GM15510 (cell line): ENCODE measurements at regions not wholly inside any gene's neighbourhood (a gene's known extent, or its start where the extent isn't known, plus 50 kb on each side); places are given as distances from the start of the nearest gene placed in this dataset.

Experiments used
- POLR2A ChIP-seq: IDR thresholded peaks from 3 replicates; pipeline ENCODE4 v1.6.1; 2011; ENCODE audit warnings: borderline replicate concordance; ENCODE audit not compliant: insufficient read length; ENCODE audit errors: extremely low read depth

DNA sequence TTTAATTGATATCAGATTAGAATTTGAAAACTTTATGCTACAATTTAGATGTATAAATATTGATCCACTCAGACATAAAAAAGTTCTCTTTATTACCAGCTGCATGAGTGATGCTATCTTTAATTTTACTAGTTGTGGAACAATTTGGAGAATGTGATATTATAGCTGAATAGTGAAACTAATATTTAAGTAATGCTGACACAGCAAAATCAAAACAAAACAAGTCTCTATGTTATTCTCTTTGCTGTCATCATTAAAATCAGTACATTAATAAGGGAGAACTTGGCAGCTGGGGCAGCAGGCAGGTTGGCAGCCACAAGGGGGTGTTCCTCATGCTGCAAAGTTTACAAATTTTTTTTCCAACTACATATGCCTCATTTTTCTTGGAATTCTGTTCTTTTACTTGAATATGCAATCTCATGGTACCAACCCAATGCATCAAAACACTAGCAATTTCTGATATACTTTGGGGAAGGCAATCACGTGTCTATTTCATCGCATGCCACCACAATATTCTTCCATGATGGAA is 585.3 kb downstream of the FGF9 start:
- no peak for TF ChIP-seq POLR2A

DNA sequence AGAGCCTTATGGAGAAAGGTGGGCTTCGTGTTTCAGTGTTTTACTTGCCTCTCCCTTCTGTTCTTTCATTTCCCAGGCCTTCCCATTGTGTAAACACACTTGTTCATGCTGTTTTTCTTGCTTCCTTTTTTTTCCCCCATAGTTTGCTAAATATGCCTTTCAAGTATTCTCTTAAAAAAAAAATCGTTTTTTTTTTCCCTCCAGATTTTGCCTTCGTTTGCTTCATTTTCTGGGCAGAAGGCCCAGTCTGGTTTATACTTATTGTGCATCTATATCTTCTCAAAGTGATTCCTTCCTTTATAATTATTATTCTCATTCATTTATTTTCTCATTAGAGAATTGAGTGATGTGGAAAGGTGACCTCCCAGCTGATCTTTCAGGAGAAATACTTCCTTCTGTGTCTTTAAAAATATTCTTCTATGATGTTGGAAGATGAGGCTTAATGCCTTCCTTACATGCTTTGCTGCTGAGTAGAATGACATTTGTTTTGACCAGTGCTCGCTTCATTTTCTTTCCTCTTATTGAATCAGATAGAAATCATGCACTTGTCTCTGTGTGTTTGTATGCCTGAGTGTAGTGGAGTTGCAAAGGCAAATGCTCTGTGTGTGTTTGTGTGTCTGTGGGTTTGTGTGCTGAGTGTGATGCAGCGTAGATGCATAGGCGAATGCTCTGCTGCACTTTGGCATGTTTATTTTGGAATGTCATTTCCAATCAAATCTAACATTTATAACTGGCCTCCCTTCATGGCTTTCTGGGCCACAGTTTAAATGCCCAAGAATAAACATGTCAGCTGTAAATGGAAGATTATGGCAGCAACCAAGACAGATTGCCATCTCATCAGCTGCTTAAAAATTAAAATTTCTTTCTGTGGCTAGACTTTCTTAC is 591.4 kb downstream of the FGF9 start:
- no peak for TF ChIP-seq POLR2A

DNA sequence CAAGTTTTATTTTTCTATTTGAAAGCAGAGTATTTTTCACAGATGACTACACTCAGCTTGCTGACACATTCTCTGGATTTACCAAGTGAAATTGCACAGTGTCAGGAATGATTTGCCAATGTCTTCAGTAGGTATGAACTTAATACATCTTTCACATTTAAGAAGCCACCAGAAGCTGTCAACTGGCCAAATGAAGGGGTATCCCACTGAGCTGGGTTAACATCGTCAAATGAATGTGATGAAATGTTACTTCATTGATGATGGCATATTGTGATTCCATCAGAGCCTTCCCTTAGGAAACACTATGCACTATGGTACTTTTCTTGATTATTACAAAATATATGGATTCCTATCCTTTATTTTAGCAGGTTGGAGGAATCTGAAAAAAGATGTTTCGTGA is 592.3 kb downstream of the FGF9 start:
- no peak for TF ChIP-seq POLR2A

- TF ChIP-seq POLR2A, result no peak
These were observed 594.7 kb downstream of the FGF9 start for GRCh38 chr13:22265563-22265962.

DNA sequence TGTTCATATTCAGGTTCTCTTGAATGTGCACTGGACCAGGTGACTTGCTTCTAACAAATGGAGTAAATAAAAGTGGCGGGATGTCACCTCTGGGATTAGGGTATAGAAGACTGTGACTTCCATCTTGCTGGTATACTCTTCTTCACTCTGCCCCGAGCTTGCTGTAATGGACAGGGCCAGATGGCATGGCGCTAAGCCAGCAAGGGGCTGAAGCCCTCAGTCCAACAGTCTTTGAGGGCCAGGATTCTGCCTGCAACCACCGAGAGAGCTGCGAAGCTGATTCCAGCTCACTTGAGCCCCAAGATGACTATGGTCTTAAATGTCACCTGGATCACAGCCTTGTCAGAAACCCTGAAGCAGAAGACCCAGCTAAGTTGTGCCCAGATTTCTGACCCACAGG is 600.0 kb downstream of the FGF9 start:
- TF ChIP-seq POLR2A, result no peak

DNA sequence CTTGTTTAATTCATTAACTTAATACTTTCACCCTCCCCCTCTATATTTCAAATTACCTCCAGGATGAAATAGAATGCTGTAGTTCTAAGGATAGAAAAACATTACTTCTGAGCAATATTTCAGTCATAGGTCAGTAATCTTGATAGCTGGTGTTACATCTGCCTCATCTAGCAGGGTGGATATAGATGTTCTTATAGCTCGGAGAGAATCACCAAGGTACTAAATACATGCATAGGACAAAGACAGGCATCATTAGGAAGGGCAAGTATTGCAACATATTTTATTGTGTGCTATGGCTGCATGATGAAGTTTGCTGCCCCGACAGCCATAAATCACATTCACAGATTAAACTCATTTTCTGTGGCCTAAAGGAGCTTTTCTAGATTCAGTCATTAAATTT is 601.0 kb downstream of the FGF9 start:
- TF ChIP-seq POLR2A, result no peak

GRCh38 chr13:22275393-22275792 is 604.5 kb downstream of the FGF9 start:
- no peak for TF ChIP-seq POLR2A

GRCh38 chr13:22276616-22277015 is 605.7 kb downstream of the FGF9 start:
- TF ChIP-seq POLR2A, result no peak

DNA sequence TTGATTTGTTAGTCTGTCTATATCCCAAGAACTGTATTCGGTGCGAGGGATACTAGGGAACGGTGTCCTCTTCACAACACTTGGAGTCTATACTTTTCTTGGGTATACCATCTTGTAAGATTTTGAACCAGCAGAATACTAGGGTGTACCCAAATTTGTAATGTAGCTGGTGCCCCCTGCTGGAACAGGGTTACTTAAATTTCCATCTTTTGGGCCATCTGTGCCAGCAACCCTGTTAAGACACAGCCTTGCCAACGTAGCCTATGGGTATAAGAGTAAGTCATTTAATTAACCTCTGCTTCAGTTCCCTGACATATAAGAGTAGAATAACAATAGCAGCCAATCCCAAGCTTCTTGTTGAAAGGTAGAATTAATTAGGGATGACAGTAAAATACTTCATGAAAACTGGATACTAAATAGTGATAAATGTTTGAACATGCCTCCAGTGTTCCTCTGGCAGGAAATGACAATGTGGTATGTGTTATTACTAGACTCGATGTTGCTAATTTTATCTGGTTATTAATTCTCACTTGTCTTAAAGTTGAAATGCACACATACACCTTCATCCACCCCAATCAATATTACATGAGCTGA is 607.6 kb downstream of the FGF9 start:
- TF ChIP-seq POLR2A, result no peak

DNA sequence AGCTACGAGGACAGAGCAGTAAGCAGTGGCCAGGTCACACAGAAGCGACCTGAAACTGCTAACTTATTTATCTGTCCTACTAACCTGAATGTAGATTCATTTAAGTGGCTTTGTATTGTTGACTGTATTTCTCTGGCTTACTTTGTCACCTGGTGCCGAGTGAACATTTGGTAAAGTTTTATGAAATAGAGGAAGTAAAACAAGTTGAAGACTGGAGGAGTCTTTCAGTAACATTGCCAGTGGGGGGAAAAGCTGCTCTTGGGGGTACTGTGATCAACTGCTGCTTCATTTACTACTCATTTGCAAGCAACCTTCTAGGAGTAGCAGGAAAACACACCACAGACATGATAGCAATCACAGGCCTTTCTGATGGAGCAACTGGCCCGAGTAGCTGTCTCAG is 615.0 kb downstream of the FGF9 start:
- no peak for TF ChIP-seq POLR2A

DNA sequence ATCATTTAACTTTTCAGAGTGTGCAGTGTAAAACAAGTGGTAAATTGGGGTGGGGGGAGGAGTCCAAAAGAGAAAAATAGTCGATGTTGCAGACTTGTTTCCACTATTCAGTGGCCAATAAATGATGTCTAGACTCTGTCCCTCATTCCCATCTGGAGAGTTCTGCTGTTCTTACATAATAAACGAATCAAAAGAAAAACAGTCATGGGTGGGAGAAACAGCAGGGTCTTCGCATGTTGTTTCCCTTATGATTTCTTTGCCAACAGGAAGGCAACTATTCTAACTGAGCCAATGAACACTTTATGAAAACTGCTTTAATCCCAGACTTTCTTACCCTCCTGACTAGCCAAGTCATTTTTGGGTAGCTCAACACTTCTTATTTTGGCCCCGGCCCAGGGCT is 615.5 kb downstream of the FGF9 start:
- TF ChIP-seq POLR2A, result no peak

- TF ChIP-seq POLR2A, result no peak
These were observed 616.6 kb downstream of the FGF9 start for GRCh38 chr13:22287343-22287920.

DNA sequence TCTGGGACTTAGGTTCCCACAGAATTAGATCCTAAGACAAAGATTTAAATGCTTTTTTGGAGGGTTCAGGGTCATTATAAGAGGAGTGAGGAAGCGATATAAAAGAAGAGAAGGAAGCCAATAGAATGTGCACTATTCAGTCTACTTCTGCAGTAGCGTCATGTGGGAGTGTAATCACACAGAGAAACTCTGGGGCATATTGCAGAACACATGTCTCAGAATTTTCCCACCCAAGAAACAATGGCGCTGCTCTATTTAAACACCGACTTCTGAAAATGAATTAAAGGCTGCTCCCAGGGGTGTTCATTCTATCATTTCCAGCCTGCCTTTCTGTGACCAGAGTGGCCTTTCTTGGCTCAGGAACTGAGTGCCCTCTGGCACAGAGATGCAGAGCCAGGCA is 617.6 kb downstream of the FGF9 start:
- TF ChIP-seq POLR2A, result no peak

- no peak for TF ChIP-seq POLR2A
These were observed 618.8 kb downstream of the FGF9 start for GRCh38 chr13:22289711-22290110.

- no peak for TF ChIP-seq POLR2A
These were observed 627.7 kb downstream of the FGF9 start for GRCh38 chr13:22298530-22298929.
